HEK293T (cell line): ENCODE measurements at regions not wholly inside any gene's neighbourhood (a gene's known extent, or its start where the extent isn't known, plus 50 kb on each side); places are given as distances from the start of the nearest gene placed in this dataset.

Experiments
- CTCF ChIA-PET: fragments of 350-600 bp; formaldehyde crosslinking; extraction: SDS; loops from one replicate; lab custom pipeline; 2021; ENCODE audit warnings: antibody characterized with exemption, inconsistent platforms; lab: Yijun Ruan, JAX
- POLR2A ChIA-PET: fragments of 350-600 bp; formaldehyde crosslinking; extraction: SDS; loops from one replicate; lab custom pipeline; 2020; ENCODE audit warnings: antibody characterized with exemption, inconsistent platforms; lab: Yijun Ruan, JAX
- DNase-seq: peaks from one replicate; pipeline ENCODE4 v3.0.0; 2012; ENCODE audit warnings: mixed read lengths; ENCODE audit errors: extremely low spot score
- ARNT ChIP-seq: fragments of 450-650 bp; IDR thresholded peaks from 2 replicates; pipeline ENCODE4 v1.6.1; 2017; ENCODE audit warnings: mild to moderate bottlenecking
- BHLHE40 ChIP-seq: fragments of 450-650 bp; IDR thresholded peaks from 2 replicates; pipeline ENCODE4 v1.6.1; 2016; ENCODE audit warnings: mild to moderate bottlenecking, moderate library complexity, borderline replicate concordance
- CTBP1 ChIP-seq: fragments of 450-650 bp; IDR thresholded peaks from 2 replicates; pipeline ENCODE4 v1.6.1; 2016; ENCODE audit warnings: borderline replicate concordance
- ELF4 ChIP-seq: fragments of 450-650 bp; IDR thresholded peaks from 2 replicates; pipeline ENCODE4 v1.6.1; 2017; ENCODE audit warnings: antibody characterized with exemption
- FOXA1 ChIP-seq: fragments of 450-650 bp; IDR thresholded peaks from 2 replicates; pipeline ENCODE4 v1.6.1; 2016; ENCODE audit warnings: mild to moderate bottlenecking
- FOXK2 ChIP-seq: fragments of 450-650 bp; IDR thresholded peaks from 2 replicates; pipeline ENCODE4 v1.6.1; 2016; ENCODE audit warnings: mild to moderate bottlenecking
- FOXM1 ChIP-seq: fragments of 450-650 bp; IDR thresholded peaks from 2 replicates; pipeline ENCODE4 v1.6.1; 2017; ENCODE audit warnings: mild to moderate bottlenecking, borderline replicate concordance
- HDGF ChIP-seq: fragments of 450-650 bp; IDR thresholded peaks from 2 replicates; pipeline ENCODE4 v1.6.1; 2017; ENCODE audit warnings: antibody characterized with exemption, borderline replicate concordance
- L3MBTL2 ChIP-seq: fragments of 450-650 bp; conservative IDR thresholded peaks from 2 replicates; pipeline ENCODE4 v1.6.1; 2016; ENCODE audit warnings: mild to moderate bottlenecking
- LEF1 ChIP-seq: fragments of 450-650 bp; IDR thresholded peaks from 2 replicates; pipeline ENCODE4 v1.6.1; 2017; ENCODE audit warnings: mild to moderate bottlenecking, borderline replicate concordance
- NFRKB ChIP-seq: fragments of 450-650 bp; IDR thresholded peaks from 2 replicates; pipeline ENCODE4 v1.6.1; 2016; ENCODE audit warnings: mild to moderate bottlenecking, moderate library complexity
- PKNOX1 ChIP-seq: fragments of 450-650 bp; IDR thresholded peaks from 2 replicates; pipeline ENCODE4 v1.6.1; 2016
- SP1 ChIP-seq: fragments of 450-650 bp; IDR thresholded peaks from 2 replicates; pipeline ENCODE4 v1.6.1; 2017
- SUZ12 ChIP-seq: fragments of 450-650 bp; IDR thresholded peaks from 2 replicates; pipeline ENCODE4 v1.6.1; 2016; ENCODE audit warnings: mild to moderate bottlenecking
- TARDBP ChIP-seq: fragments of 450-650 bp; IDR thresholded peaks from 2 replicates; pipeline ENCODE4 v1.6.1; 2016
- ZNF384 ChIP-seq: fragments of 450-650 bp; IDR thresholded peaks from 2 replicates; pipeline ENCODE4 v1.6.1; 2016

GRCh38 chr2:128380961-128381938 lies 62.6 kb upstream of the HS6ST1 start:
- DNase-seq, result no peak
- ChIA-PET CTCF (no interaction called here), POLR2A (no interaction called here)

GRCh38 chr2:128384446-128384845 lies 65.8 kb upstream of the HS6ST1 start:
- no peak for DNase-seq
- ChIA-PET CTCF (interaction anchor here (0.7 kb wide), 1 partner anchor 16 kb away, joined by 3 read pairs; no protein-coding TSS in a partner anchor), POLR2A (no interaction called here)
- no peak for TF ChIP-seq HDGF
- TF ChIP-seq L3MBTL2, result no peak
- TF ChIP-seq SP1, result no peak
- no peak for TF ChIP-seq NFRKB
- no peak for TF ChIP-seq BHLHE40
- no peak for TF ChIP-seq ARNT

More at GRCh38 chr2:128380961-128381938, 62.6 kb upstream of the HS6ST1 start:
- no peak for TF ChIP-seq ZNF384
- TF ChIP-seq LEF1, result no peak
- TF ChIP-seq FOXK2, result no peak
- TF ChIP-seq SUZ12, result no peak
- TF ChIP-seq ELF4, result no peak
- no peak for TF ChIP-seq HDGF

GRCh38 chr2:128384956-128385355 lies 66.3 kb upstream of the HS6ST1 start:
- POLR2A ChIA-PET, result no interaction called here
- TF ChIP-seq ELF4, result no peak
- TF ChIP-seq FOXA1, result no peak
- no peak for TF ChIP-seq NFRKB
- TF ChIP-seq ZNF384, result no peak
- no peak for TF ChIP-seq L3MBTL2
- TF ChIP-seq FOXM1, result no peak
- no peak for TF ChIP-seq LEF1
- no peak for TF ChIP-seq BHLHE40
- TF ChIP-seq PKNOX1, result no peak
- DNase-seq, result no peak
- CTCF ChIA-PET, result no interaction called here

GRCh38 chr2:128385365-128385764 lies 66.7 kb upstream of the HS6ST1 start:
- ChIA-PET CTCF (interaction anchor here (0.6 kb wide), 1 partner anchor 217 kb away, joined by 5 read pairs; no protein-coding TSS in a partner anchor), POLR2A (no interaction called here)
- no peak for DNase-seq
- no peak for TF ChIP-seq LEF1
- TF ChIP-seq TARDBP, result no peak
- TF ChIP-seq ELF4, result no peak
- TF ChIP-seq SP1, result no peak
- no peak for TF ChIP-seq BHLHE40
- no peak for TF ChIP-seq HDGF
- TF ChIP-seq NFRKB, result no peak
- no peak for TF ChIP-seq FOXM1

- ChIA-PET CTCF (interaction anchor here (0.5 to 0.6 kb wide), 2 partner anchors 12 to 216 kb away, joined by 3 to 5 read pairs; no protein-coding TSS in a partner anchor), POLR2A (no interaction called here)
- no peak for TF ChIP-seq NFRKB
- TF ChIP-seq L3MBTL2, result no peak
- no peak for TF ChIP-seq FOXA1
- no peak for TF ChIP-seq ZNF384
- no peak for TF ChIP-seq FOXM1
- no peak for TF ChIP-seq HDGF
- no peak for TF ChIP-seq PKNOX1
- TF ChIP-seq BHLHE40, result no peak
- no peak for TF ChIP-seq LEF1
- TF ChIP-seq SUZ12, result no peak
- no peak for TF ChIP-seq SP1
- no peak for TF ChIP-seq FOXK2
- no peak for TF ChIP-seq ARNT
- TF ChIP-seq TARDBP, result no peak
- no peak for DNase-seq
Measured at GRCh38 chr2:128386066-128386465, 67.4 kb upstream of the HS6ST1 start.

- no peak for DNase-seq
- TF ChIP-seq SUZ12 (no peak), CTBP1 (no peak), FOXM1 (no peak), FOXA1 (no peak), TARDBP (no peak), ARNT (no peak), FOXK2 (no peak), SP1 (no peak), ELF4 (no peak), L3MBTL2 (no peak), ZNF384 (no peak)
- ChIA-PET POLR2A (no interaction called here), CTCF (interaction anchor here (0.6 kb wide), 1 partner anchor 39 kb away, joined by 3 read pairs; no protein-coding TSS in a partner anchor)
Measured at GRCh38 chr2:128388499-128388941, 69.9 kb upstream of the HS6ST1 start.
